IMR-90 (cell line): ENCODE measurements at regions not wholly inside any gene's neighbourhood (a gene's known extent, or its start where the extent isn't known, plus 50 kb on each side); places are given as distances from the start of the nearest gene placed in this dataset.

Experiments
- ATAC-seq: fragments of 200-7000 bp; cut with Tn5 transposase; 2 replicates; pipeline ENCODE4 v1.9.1; 2020; ENCODE audit warnings: low read depth, mild to moderate bottlenecking, moderate library complexity
- BruUV-seq: library from RNA; stranded (reverse); fragments of 400-500 nt; replicated peaks from 2 replicates; lab custom pipeline; 2021; lab: Mats Ljungman, UMichigan
- CTCF ChIA-PET: fragments of 300-600 bp; formaldehyde crosslinking; extraction: SDS; loops from one replicate; lab custom pipeline; 2021; ENCODE audit warnings: antibody characterized with exemption; lab: Yijun Ruan, JAX
- POLR2A ChIA-PET: fragments of 300-600 bp; sonication (Branson Sonifier 250); formaldehyde crosslinking; loops from one replicate; lab custom pipeline; 2022; ENCODE audit warnings: antibody characterized with exemption; ENCODE audit not compliant: unreplicated experiment; lab: Charles Lee
- DNase-seq: peaks from one replicate; pipeline ENCODE4 v3.0.0; 2013
- H2AFZ ChIP-seq: replicated peaks from 2 replicates; pipeline ENCODE3; 2013; ENCODE audit warnings: low read length, mild to moderate bottlenecking; ENCODE audit not compliant: poor library complexity
- H2AK5ac ChIP-seq: 2 replicates; pipeline ENCODE4 v1.6.1; 2013; ENCODE audit warnings: low read depth, low read length, inconsistent platforms
- H2AK9ac ChIP-seq: replicated peaks from 2 replicates; pipeline ENCODE3; 2013; ENCODE audit warnings: mild to moderate bottlenecking, low read depth, low read length, moderate library complexity; ENCODE audit not compliant: poor library complexity
- H2BK120ac ChIP-seq: 2 replicates; pipeline ENCODE4 v1.6.1; 2013; ENCODE audit warnings: low read depth, low read length, inconsistent platforms
- H2BK15ac ChIP-seq: 3 replicates; pipeline ENCODE4 v1.6.1; 2013; ENCODE audit warnings: low read depth, low read length, inconsistent platforms
- H2BK20ac ChIP-seq: 2 replicates; pipeline ENCODE4 v1.6.1; 2013; ENCODE audit warnings: low read depth, mild to moderate bottlenecking, inconsistent platforms, low read length, moderate library complexity
- H2BK5ac ChIP-seq: 2 replicates; pipeline ENCODE4 v1.6.1; 2013; ENCODE audit warnings: mild to moderate bottlenecking, low read depth, low read length, inconsistent platforms; ENCODE audit not compliant: poor library complexity, severe bottlenecking
- H3K14ac ChIP-seq: replicated peaks from 2 replicates; pipeline ENCODE4 v1.6.1; 2013; ENCODE audit warnings: low read depth, low read length, inconsistent platforms
- H3K18ac ChIP-seq: 2 replicates; pipeline ENCODE4 v1.6.1; 2013; ENCODE audit warnings: low read depth, low read length, control low read depth
- H3K23ac ChIP-seq: 2 replicates; pipeline ENCODE4 v1.6.1; 2013; ENCODE audit warnings: low read depth, low read length, inconsistent platforms
- H3K27ac ChIP-seq: 2 replicates; pipeline ENCODE4 v1.5.1; 2013; ENCODE audit warnings: mild to moderate bottlenecking, control low read depth, low read length; ENCODE audit not compliant: insufficient read depth
- H3K27me3 ChIP-seq: 2 replicates; pipeline ENCODE4 v1.6.1; 2013; ENCODE audit warnings: low read length; ENCODE audit not compliant: control insufficient read depth, insufficient read depth
- H3K36me3 ChIP-seq: 2 replicates; pipeline ENCODE4 v1.6.1; 2013; ENCODE audit warnings: low read length, mixed read lengths; ENCODE audit not compliant: control insufficient read depth, insufficient read depth
- H3K4ac ChIP-seq: 2 replicates; pipeline ENCODE4 v1.6.1; 2013; ENCODE audit warnings: low read depth, low read length, inconsistent platforms
- H3K4me1 ChIP-seq: 2 replicates; pipeline ENCODE4 v1.6.1; 2013; ENCODE audit warnings: low read length, mixed read lengths; ENCODE audit not compliant: control insufficient read depth, insufficient read depth
- H3K4me2 ChIP-seq: 2 replicates; pipeline ENCODE4 v1.6.1; 2013; ENCODE audit warnings: low read depth, mild to moderate bottlenecking, control low read depth, low read length, moderate library complexity
- H3K4me3 ChIP-seq: 2 replicates; pipeline ENCODE4 v1.5.1; 2013; ENCODE audit warnings: low read depth, mild to moderate bottlenecking, control low read depth, low read length, moderate library complexity; ENCODE audit not compliant: insufficient read depth
- H3K56ac ChIP-seq: 2 replicates; pipeline ENCODE4 v1.6.1; 2013; ENCODE audit warnings: low read length, inconsistent platforms; ENCODE audit not compliant: insufficient read depth; ENCODE audit errors: extremely low read depth
- H3K79me1 ChIP-seq, 2 experiments: 2 replicates each; pipeline ENCODE4 v1.6.1; 2013; ENCODE audit warnings: low read length in 2 of 2, inconsistent platforms in 1 of 2, low read depth in 1 of 2
- H3K9ac ChIP-seq: 2 replicates; pipeline ENCODE4 v1.6.1; 2013; ENCODE audit warnings: low read depth, low read length, control low read depth
- H3K9me1 ChIP-seq: 2 replicates; pipeline ENCODE4 v1.6.1; 2013; ENCODE audit warnings: low read length, inconsistent platforms; ENCODE audit not compliant: insufficient read depth
- H3K9me3 ChIP-seq: 2 replicates; pipeline ENCODE4 v1.6.1; 2013; ENCODE audit warnings: low read length; ENCODE audit not compliant: control insufficient read depth, insufficient read depth
- H4K20me1 ChIP-seq: 2 replicates; pipeline ENCODE4 v1.6.1; 2013; ENCODE audit warnings: low read length, inconsistent platforms; ENCODE audit not compliant: insufficient read depth
- H4K5ac ChIP-seq: 2 replicates; pipeline ENCODE4 v1.6.1; 2013; ENCODE audit warnings: mild to moderate bottlenecking, low read depth, low read length, control low read depth
- H4K8ac ChIP-seq, 2 experiments: 2 replicates each; pipeline ENCODE4 v1.6.1; 2013; ENCODE audit warnings: low read depth in 2 of 2, low read length in 2 of 2, control low read depth in 1 of 2, inconsistent platforms in 1 of 2
- H4K91ac ChIP-seq: 2 replicates; pipeline ENCODE4 v1.6.1; 2013; ENCODE audit warnings: low read depth, low read length, inconsistent platforms; ENCODE audit not compliant: insufficient read depth
- FOS ChIP-seq: fragments of 150-350 bp; IDR thresholded peaks from 2 replicates; pipeline ENCODE4 v1.6.1; 2016; ENCODE audit warnings: low read depth, low read length
- MAZ ChIP-seq: IDR thresholded peaks from 2 replicates; pipeline ENCODE4 v1.6.1; 2012; ENCODE audit warnings: low read depth, mild to moderate bottlenecking, low read length, improper control_type of control experiment, moderate library complexity, borderline replicate concordance
- POLR2A ChIP-seq: IDR thresholded peaks from 2 replicates; pipeline ENCODE4 v1.6.1; 2012; ENCODE audit warnings: mild to moderate bottlenecking, low read depth, low read length
- WGBS, 2 experiments: methylation state at CpG; one replicate each; pipeline versions ENCODE4 v1.1.5 to v1.1.7; 2013; ENCODE audit warnings: missing lambda C conversion rate in 2 of 2; ENCODE audit not compliant: insufficient read length in 1 of 2; ENCODE audit errors: extremely low coverage in 2 of 2; 5-methylcytosine and 5-hydroxymethylcytosine counted together
- dilution Hi-C: fragments of 300-500 bp; cut with HindIII; formaldehyde crosslinking; loops from one replicate; pipeline ENCODE4 v1.14.3; 2018; ENCODE audit warnings: low sequenced_read_pairs; ENCODE audit not compliant: unreplicated experiment
- in situ Hi-C: fragments of 300-500 bp; cut with MboI; formaldehyde crosslinking; loops from 3 replicates; pipeline ENCODE4 v1.14.3; 2019; ENCODE audit warnings: low sequenced_read_pairs, inconsistent platforms, mixed read lengths
- intact Hi-C: fragments of 100-400 bp; cut with micrococcal nuclease; formaldehyde crosslinking; loops from 2 replicates; pipeline ENCODE4 v1.10.0; 2022

DNA sequence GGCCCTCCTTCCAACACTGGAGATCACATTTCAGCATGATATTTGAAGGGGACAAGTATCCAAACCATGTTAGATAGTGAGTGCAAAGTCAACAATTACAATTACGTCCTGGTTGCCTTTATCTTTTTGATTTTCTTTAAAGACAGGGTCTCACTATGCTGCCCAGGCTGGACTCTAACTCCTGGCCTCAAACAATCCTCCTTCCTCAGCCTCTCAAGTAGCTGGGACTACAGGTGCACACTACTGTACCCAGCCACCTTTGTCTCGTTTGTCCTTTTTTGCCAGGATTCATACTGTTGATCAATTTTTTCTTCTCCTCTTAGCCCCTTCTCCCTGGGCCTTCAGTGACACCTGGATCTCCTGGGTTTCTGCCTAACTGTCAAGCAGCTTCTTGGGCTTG is 240.5 kb upstream of the FANCL start:
- dilution Hi-C loops = no loop called here

More for the DNA sequence above, 240.5 kb upstream of the FANCL start:
- no peak overlapping the region for H2BK20ac ChIP-seq
- H3K36me3 ChIP-seq = no peaks in the 10 kb centered on the region
- H2AFZ ChIP-seq = no peak overlapping the region
- 24% methylated on average over 2 of the region's 2 CpGs; no CpG with 5 or more reads in 1 of the 2 experiments for WGBS, 2 experiments
- H3K27me3 ChIP-seq = no peaks in the 10 kb centered on the region
- intact Hi-C loops (no loop called here), in situ Hi-C loops (no loop called here)
- no peak overlapping the region for H2AK9ac ChIP-seq
- no peak for TF ChIP-seq MAZ
- TF ChIP-seq POLR2A = no peak
- TF ChIP-seq FOS = no peak
- H3K4me3 ChIP-seq = no peak overlapping the region
- no peak overlapping the region for H4K8ac ChIP-seq
- no peak overlapping the region for H3K14ac ChIP-seq
- ChIA-PET CTCF (no interaction called here), POLR2A (no interaction called here)
- H2BK15ac ChIP-seq = no peak overlapping the region
- H4K91ac ChIP-seq = no peak overlapping the region
- H3K18ac ChIP-seq = no peak overlapping the region
- no peak overlapping the region for H3K23ac ChIP-seq
- H3K9me1 ChIP-seq = no peaks in the 10 kb centered on the region
- H3K79me1 ChIP-seq = no peaks in the 10 kb centered on the region
- H3K4ac ChIP-seq = no peak overlapping the region
- H3K4me2 ChIP-seq = no peak overlapping the region
- DNase-seq (no peak), ATAC-seq (no peak)
- H4K20me1 ChIP-seq = no peaks in the 10 kb centered on the region
- H2AK5ac ChIP-seq = no peak overlapping the region
- H2BK5ac ChIP-seq = no peak overlapping the region
- H3K9me3 ChIP-seq = no peaks in the 10 kb centered on the region
- no TSS peak for BruUV-seq
- H3K9ac ChIP-seq = no peak overlapping the region
- H4K5ac ChIP-seq = no peak overlapping the region
- no peaks in the 10 kb centered on the region for H3K4me1 ChIP-seq
- no peak overlapping the region for H2BK120ac ChIP-seq
- H3K56ac ChIP-seq = no peak overlapping the region
- no peak overlapping the region for H3K27ac ChIP-seq
